ENCODE measurements at regions not wholly inside any gene's neighbourhood (a gene's known extent, or its start where the extent isn't known, plus 50 kb on each side); places are given as distances from the start of the nearest gene placed in this dataset.

- DNase-seq: peak; percentile 11 to 44
Observed at GRCh38 chr3:124281453-124282316, 289.8 kb upstream of the ROPN1 start.

GRCh38 chr3:124282751-124283651, 291.1 kb upstream of the ROPN1 start:
- no peak for DNase-seq

GRCh38 chr3:124283652-124284023, 291.7 kb upstream of the ROPN1 start:
- DNase-seq: no peak

- DNase-seq: no peak
Observed at GRCh38 chr3:124288996-124289395, 297.1 kb upstream of the ROPN1 start.

- no peak for DNase-seq
Observed at GRCh38 chr3:124291008-124291407, 299.1 kb upstream of the ROPN1 start.

- no peak for DNase-seq
Observed at GRCh38 chr3:124292329-124292728, 300.4 kb upstream of the ROPN1 start.

GRCh38 chr3:124293584-124293983, 301.7 kb upstream of the ROPN1 start:
- DNase-seq: no peak

GRCh38 chr3:124295362-124295761, 303.4 kb upstream of the ROPN1 start:
- DNase-seq: no peak

GRCh38 chr3:124296406-124296805, 304.5 kb upstream of the ROPN1 start:
- no peak for DNase-seq

- DNase-seq: no peak
Observed at GRCh38 chr3:124297062-124297980, 305.4 kb upstream of the ROPN1 start.

- DNase-seq: no peak
Observed at GRCh38 chr3:124298301-124298700, 306.4 kb upstream of the ROPN1 start.

- DNase-seq: no peak
Observed at GRCh38 chr3:124298951-124299350, 307.0 kb upstream of the ROPN1 start.

GRCh38 chr3:124299831-124300230, 307.9 kb upstream of the ROPN1 start:
- no peak for DNase-seq

- no peak for DNase-seq
Observed at GRCh38 chr3:124300416-124300815, 308.5 kb upstream of the ROPN1 start.

- no peak for DNase-seq
Observed at GRCh38 chr3:124303305-124303910, 311.5 kb upstream of the ROPN1 start.

- no peak for DNase-seq
Observed at GRCh38 chr3:124306665-124307064, 314.7 kb upstream of the ROPN1 start.

- DNase-seq: no peak
Observed at GRCh38 chr3:124313621-124314020, 321.7 kb upstream of the ROPN1 start.

- no peak for DNase-seq
Observed at GRCh38 chr3:124315215-124316033, 323.5 kb upstream of the ROPN1 start.

- DNase-seq: no peak
Observed at GRCh38 chr3:124316034-124316287, 324.0 kb upstream of the ROPN1 start.

GRCh38 chr3:124318014-124318413, 326.1 kb upstream of the ROPN1 start:
- DNase-seq: no peak

GRCh38 chr3:124318656-124319055, 326.7 kb upstream of the ROPN1 start:
- no peak for DNase-seq

GRCh38 chr3:124320976-124321375, 329.1 kb upstream of the ROPN1 start:
- no peak for DNase-seq

Data from SHP77 (cell line).